Suprapubic skin (tissue), 4 donors: ENCODE measurements at regions not wholly inside any gene's neighbourhood (a gene's known extent, or its start where the extent isn't known, plus 50 kb on each side); places are given as distances from the start of the nearest gene placed in this dataset.

Experiments
- POLR2A ChIP-seq, 2 donors: fragments of 450-650 bp; IDR thresholded peaks; one replicate each; pipeline ENCODE4 v1.6.1; 2017; ENCODE audit warnings: antibody characterized with exemption in 2 of 2, mild to moderate bottlenecking in 2 of 2, moderate library complexity in 2 of 2
- POLR2AphosphoS5 ChIP-seq, 3 donors: sonication (generic); formaldehyde crosslinking; IDR thresholded peaks; one replicate each; pipeline ENCODE4 v1.6.1; 2017; ENCODE audit warnings: antibody characterized with exemption in 3 of 3
- TF ChIP-seq, protein P1 (sequence below), 2 donors: fragments of 200-600 bp in 1 of 2; fragments of 450-650 bp in 1 of 2; sonication (generic) in 1 of 2; IDR thresholded peaks; one replicate each; pipeline ENCODE4 v1.5.1; 2016 to 2019; ENCODE audit warnings: antibody characterized with exemption in 2 of 2, mild to moderate bottlenecking in 1 of 2, moderate library complexity in 1 of 2

- TF ChIP-seq, protein P1, sequence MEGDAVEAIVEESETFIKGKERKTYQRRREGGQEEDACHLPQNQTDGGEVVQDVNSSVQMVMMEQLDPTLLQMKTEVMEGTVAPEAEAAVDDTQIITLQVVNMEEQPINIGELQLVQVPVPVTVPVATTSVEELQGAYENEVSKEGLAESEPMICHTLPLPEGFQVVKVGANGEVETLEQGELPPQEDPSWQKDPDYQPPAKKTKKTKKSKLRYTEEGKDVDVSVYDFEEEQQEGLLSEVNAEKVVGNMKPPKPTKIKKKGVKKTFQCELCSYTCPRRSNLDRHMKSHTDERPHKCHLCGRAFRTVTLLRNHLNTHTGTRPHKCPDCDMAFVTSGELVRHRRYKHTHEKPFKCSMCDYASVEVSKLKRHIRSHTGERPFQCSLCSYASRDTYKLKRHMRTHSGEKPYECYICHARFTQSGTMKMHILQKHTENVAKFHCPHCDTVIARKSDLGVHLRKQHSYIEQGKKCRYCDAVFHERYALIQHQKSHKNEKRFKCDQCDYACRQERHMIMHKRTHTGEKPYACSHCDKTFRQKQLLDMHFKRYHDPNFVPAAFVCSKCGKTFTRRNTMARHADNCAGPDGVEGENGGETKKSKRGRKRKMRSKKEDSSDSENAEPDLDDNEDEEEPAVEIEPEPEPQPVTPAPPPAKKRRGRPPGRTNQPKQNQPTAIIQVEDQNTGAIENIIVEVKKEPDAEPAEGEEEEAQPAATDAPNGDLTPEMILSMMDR (IDR thresholded peaks at IDR 0.05): no peak
- TF ChIP-seq POLR2AphosphoS5 (IDR thresholded peaks at IDR 0.05) (no peak), POLR2A (IDR thresholded peaks at IDR 0.05) (no peak)
Measured at GRCh38 chr20:20896606-20897005, 184.2 kb upstream of the RALGAPA2 start.
